ENCODE measurements at regions not wholly inside any gene's neighbourhood (a gene's known extent, or its start where the extent isn't known, plus 50 kb on each side); places are given as distances from the start of the nearest gene placed in this dataset.

DNA sequence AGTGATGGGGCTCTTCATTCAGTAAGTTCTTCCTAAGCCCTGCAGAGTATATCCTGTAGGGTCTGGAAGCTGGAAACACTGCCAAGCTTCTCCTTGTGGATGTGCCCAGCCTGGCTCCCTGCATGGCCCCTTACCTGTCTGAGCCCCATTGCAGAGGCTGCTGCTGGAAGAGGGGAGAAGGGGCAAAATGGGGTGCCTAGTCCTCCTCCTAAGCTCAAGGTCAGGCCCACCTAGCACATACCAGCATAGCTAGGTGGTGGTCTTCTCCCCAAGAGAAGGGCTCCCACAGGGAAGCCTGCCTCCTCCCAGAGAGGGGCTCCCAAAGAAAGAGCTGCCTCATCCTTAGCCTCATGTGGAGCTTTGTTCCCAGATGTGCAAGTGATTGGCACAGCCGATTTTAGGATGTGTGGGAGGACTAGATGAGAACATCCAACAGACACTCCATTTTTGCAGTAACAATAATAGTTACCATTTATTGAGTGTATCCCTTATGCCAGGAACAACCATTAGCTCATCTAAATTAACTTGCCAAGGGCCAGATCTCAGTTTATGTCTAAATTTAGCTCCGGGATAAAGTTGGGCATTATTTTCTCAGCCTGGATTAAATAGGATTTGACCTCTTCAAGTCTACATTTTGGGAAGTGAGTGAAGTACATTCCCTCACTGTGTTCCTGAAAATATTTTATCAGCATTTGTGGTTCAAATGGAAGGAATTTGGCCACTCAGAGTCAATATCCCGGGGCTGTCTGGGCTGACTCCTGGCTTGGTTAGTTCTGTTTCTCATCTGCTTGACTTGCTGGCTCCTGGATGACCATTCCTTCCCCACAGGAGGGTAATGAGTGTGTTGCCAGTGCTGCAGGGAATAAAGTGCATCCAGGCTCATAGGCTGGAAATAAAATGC is 291.1 kb upstream of the ROPN1 start:
- H3K27ac Mint-ChIP-seq (ENCODE audit: unreplicated experiment), result peak overlapping the region; percentile 81

DNA sequence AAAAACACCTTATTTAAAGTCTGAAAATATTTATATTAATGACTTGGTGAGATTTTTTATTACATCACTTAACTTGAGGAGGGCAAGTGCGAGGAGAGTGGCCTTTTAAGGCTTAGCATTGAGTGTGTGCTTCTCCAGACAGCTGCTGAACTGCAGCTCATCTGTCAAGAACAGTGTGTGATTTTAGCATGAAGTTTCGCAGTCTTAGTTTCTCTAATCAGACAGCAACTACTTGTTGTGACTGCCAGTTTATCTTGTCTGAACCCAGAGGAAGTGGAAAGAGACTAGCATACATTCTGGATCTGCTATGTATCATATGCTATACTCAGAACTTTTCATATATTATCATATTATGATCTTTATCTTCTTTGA is 291.7 kb upstream of the ROPN1 start:
- no peak for DNase-seq (ENCODE audit: extremely low spot score, unreplicated experiment)
- no peak overlapping the region for H3K4me3 Mint-ChIP-seq (ENCODE audit: unreplicated experiment)
- TF ChIP-seq, protein P1, sequence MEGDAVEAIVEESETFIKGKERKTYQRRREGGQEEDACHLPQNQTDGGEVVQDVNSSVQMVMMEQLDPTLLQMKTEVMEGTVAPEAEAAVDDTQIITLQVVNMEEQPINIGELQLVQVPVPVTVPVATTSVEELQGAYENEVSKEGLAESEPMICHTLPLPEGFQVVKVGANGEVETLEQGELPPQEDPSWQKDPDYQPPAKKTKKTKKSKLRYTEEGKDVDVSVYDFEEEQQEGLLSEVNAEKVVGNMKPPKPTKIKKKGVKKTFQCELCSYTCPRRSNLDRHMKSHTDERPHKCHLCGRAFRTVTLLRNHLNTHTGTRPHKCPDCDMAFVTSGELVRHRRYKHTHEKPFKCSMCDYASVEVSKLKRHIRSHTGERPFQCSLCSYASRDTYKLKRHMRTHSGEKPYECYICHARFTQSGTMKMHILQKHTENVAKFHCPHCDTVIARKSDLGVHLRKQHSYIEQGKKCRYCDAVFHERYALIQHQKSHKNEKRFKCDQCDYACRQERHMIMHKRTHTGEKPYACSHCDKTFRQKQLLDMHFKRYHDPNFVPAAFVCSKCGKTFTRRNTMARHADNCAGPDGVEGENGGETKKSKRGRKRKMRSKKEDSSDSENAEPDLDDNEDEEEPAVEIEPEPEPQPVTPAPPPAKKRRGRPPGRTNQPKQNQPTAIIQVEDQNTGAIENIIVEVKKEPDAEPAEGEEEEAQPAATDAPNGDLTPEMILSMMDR (IDR thresholded peaks at IDR 0.05), result no peak
- H3K4me1 Mint-ChIP-seq (ENCODE audit: unreplicated experiment), result peaks cover 30% of the 10 kb centered on the region
- H3K9me3 Mint-ChIP-seq (ENCODE audit: unreplicated experiment), result peaks cover 6% of the 10 kb centered on the region
- H3K27me3 Mint-ChIP-seq (ENCODE audit: unreplicated experiment), result peaks cover 27% of the 10 kb centered on the region
- peak overlapping the region; percentile 81 for H3K27ac Mint-ChIP-seq (ENCODE audit: unreplicated experiment)
- H3K36me3 Mint-ChIP-seq (ENCODE audit: unreplicated experiment), result no peaks in the 10 kb centered on the region

More for the DNA sequence above, 291.1 kb upstream of the ROPN1 start:
- peaks cover 32% of the 10 kb centered on the region for H3K4me1 Mint-ChIP-seq (ENCODE audit: unreplicated experiment)
- TF ChIP-seq, protein P1 (IDR thresholded peaks at IDR 0.05), result no peak
- peaks cover 25% of the 10 kb centered on the region for H3K27me3 Mint-ChIP-seq (ENCODE audit: unreplicated experiment)
- H3K36me3 Mint-ChIP-seq (ENCODE audit: unreplicated experiment), result peaks cover 1% of the 10 kb centered on the region
- H3K4me3 Mint-ChIP-seq (ENCODE audit: unreplicated experiment), result no peak overlapping the region
- no peak for DNase-seq (ENCODE audit: extremely low spot score, unreplicated experiment)
- H3K9me3 Mint-ChIP-seq (ENCODE audit: unreplicated experiment), result no peaks in the 10 kb centered on the region

DNA sequence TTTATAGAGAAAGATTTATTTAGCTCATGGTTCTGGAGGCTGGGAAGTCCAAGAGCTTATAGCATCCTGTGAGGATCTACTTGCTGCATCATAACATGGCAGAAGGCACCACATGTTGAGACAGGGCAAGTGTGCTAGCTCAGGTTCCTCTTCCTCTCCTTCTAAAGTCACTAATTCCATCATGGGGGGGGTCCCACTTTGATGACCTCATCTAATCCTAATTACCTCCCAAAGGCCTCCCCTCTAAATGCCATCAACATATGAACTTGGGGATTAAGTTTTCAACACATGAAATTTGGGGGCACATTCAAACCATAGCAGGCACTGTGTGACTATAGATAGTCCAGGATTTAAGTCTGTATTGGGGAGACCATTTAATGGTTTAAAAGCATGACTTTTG is 297.1 kb upstream of the ROPN1 start:
- no peak overlapping the region for H3K4me3 Mint-ChIP-seq (ENCODE audit: unreplicated experiment)
- H3K9me3 Mint-ChIP-seq (ENCODE audit: unreplicated experiment), result peaks cover 12% of the 10 kb centered on the region
- no peak for DNase-seq (ENCODE audit: extremely low spot score, unreplicated experiment)
- no peaks in the 10 kb centered on the region for H3K36me3 Mint-ChIP-seq (ENCODE audit: unreplicated experiment)
- H3K27ac Mint-ChIP-seq (ENCODE audit: unreplicated experiment), result no peak overlapping the region
- peaks cover 6% of the 10 kb centered on the region for H3K4me1 Mint-ChIP-seq (ENCODE audit: unreplicated experiment)
- TF ChIP-seq, protein P1 (IDR thresholded peaks at IDR 0.05), result no peak
- H3K27me3 Mint-ChIP-seq (ENCODE audit: unreplicated experiment), result peaks cover 38% of the 10 kb centered on the region

DNA sequence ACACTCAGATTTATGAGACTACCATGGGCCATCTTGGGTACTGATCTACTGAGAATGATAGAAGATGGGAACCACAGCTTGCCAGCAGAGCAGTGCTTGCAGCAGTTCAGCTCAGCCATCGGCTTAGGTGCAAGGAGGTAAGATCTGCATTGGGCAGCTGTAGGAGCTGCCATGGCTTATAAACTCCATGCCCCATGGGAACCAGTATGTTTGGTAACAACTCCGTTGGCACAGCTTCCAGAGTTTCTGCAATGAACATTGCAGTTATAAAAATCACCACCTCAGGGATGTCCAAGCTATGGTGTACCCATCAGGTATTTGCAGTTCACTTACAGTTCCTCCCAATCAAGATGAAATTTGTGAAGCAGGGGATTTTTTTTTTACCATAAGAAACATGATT is 299.1 kb upstream of the ROPN1 start:
- Mint-ChIP-seq H3K27me3 (ENCODE audit: unreplicated experiment) (peaks cover 39% of the 10 kb centered on the region), H3K4me3 (ENCODE audit: unreplicated experiment) (no peak overlapping the region), H3K27ac (ENCODE audit: unreplicated experiment) (no peak overlapping the region), H3K36me3 (ENCODE audit: unreplicated experiment) (no peaks in the 10 kb centered on the region), H3K4me1 (ENCODE audit: unreplicated experiment) (no peaks in the 10 kb centered on the region), H3K9me3 (ENCODE audit: unreplicated experiment) (peaks cover 12% of the 10 kb centered on the region)
- TF ChIP-seq, protein P1 (IDR thresholded peaks at IDR 0.05), result no peak
- DNase-seq (ENCODE audit: extremely low spot score, unreplicated experiment), result no peak

DNA sequence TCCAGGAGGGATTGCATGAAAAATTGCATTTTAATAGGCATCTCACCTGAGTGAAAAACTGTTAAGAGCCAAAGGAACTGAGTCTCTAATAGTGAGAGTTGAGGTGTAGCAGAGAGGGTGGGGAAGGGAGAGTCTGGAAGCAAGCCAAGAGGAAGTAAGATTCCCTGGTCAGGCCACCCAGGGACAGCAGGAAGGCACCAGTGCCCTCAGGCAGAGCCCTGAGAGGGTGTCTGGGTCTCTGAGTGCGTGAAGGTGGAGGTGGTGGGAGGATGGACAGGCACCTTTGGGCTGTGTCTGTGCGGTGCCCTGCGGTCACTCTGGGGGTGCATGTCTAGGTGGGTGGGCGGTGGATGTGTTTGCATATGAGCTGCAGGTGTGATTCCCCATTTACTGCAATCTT is 300.4 kb upstream of the ROPN1 start:
- Mint-ChIP-seq H3K9me3 (ENCODE audit: unreplicated experiment) (peaks cover 12% of the 10 kb centered on the region), H3K36me3 (ENCODE audit: unreplicated experiment) (no peaks in the 10 kb centered on the region), H3K27ac (ENCODE audit: unreplicated experiment) (no peak overlapping the region), H3K4me3 (ENCODE audit: unreplicated experiment) (no peak overlapping the region), H3K4me1 (ENCODE audit: unreplicated experiment) (peaks cover 2% of the 10 kb centered on the region), H3K27me3 (ENCODE audit: unreplicated experiment) (peaks cover 31% of the 10 kb centered on the region)
- DNase-seq (ENCODE audit: extremely low spot score, unreplicated experiment), result peak; percentile 68
- TF ChIP-seq, protein P1 (IDR thresholded peaks at IDR 0.05), result no peak

Data from osteocyte (in vitro differentiated cells).